WERI-Rb-1 (cell line): ENCODE measurements at regions not wholly inside any gene's neighbourhood (a gene's known extent, or its start where the extent isn't known, plus 50 kb on each side); places are given as distances from the start of the nearest gene placed in this dataset.

ENCODE experiments used
- DNase-seq: peaks from one replicate; pipeline ENCODE4 v3.0.0-alpha.2; 2020
- H3K27ac ChIP-seq: fragments of 250-450 bp; sonication (Bioruptor Pico); 2 replicates; pipeline ENCODE4 v1.5.1; 2020; ENCODE audit warnings: mild to moderate bottlenecking, moderate library complexity
- H3K27me3 ChIP-seq: fragments of 250-450 bp; sonication (Bioruptor Pico); 2 replicates; pipeline ENCODE4 v1.5.1; 2021; ENCODE audit warnings: mild to moderate bottlenecking, low read depth, moderate library complexity; ENCODE audit not compliant: insufficient read depth, severe bottlenecking
- H3K36me3 ChIP-seq: fragments of 250-450 bp; sonication (Bioruptor Pico); 2 replicates; pipeline ENCODE4 v1.5.1; 2020; ENCODE audit warnings: mild to moderate bottlenecking, moderate library complexity
- H3K4me3 ChIP-seq: 2 replicates; pipeline ENCODE4 v1.5.1; 2011; ENCODE audit warnings: low read depth, mild to moderate bottlenecking, control low read depth, low read length
- H3K9me3 ChIP-seq: fragments of 250-450 bp; sonication (Bioruptor Pico); 2 replicates; pipeline ENCODE4 v1.5.1; 2021; ENCODE audit warnings: mild to moderate bottlenecking, moderate library complexity; ENCODE audit not compliant: severe bottlenecking
- TF ChIP-seq, protein P1 (sequence below): IDR thresholded peaks from 2 replicates; pipeline ENCODE4 v1.5.1; 2011; ENCODE audit warnings: low read depth, mild to moderate bottlenecking, control low read depth, inconsistent platforms, low read length

DNA sequence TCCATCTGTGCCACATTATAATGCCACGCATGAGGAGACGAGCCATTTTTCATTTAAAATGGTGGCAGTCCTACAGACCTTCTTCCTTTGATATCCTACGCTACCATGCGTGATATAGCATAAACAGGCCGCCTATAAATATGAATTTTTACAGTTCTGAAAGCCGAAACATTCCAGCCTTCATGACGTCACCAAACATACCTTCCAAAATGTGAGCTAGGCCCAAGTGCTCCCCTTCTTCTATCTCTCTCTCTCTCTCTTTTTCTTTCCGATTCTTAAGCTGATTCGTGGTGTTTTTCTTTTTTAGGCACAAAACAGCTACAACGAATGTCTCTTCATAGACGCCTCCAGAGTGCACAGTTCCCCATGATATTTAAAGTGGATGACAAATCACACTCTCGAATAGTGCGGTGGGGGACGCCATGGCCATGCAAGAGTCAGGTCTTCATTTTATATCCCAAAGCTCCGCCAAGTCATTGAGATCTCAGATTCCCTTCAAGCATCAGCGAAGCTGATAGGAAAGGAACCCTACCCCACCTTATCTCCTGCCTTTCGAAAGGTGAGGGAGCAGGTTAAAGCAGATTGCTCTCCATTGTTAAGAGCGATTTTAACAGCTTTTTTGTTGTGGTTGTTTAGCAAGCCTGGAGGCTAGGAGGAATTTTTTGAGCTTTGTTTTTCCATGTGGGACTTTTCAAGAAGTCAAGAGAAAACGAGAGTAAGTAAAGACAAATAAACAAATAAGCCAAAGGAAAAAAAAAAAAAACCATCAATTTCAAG, 436.3 kb downstream of the CMPK2 start:
- TF ChIP-seq, protein P1, sequence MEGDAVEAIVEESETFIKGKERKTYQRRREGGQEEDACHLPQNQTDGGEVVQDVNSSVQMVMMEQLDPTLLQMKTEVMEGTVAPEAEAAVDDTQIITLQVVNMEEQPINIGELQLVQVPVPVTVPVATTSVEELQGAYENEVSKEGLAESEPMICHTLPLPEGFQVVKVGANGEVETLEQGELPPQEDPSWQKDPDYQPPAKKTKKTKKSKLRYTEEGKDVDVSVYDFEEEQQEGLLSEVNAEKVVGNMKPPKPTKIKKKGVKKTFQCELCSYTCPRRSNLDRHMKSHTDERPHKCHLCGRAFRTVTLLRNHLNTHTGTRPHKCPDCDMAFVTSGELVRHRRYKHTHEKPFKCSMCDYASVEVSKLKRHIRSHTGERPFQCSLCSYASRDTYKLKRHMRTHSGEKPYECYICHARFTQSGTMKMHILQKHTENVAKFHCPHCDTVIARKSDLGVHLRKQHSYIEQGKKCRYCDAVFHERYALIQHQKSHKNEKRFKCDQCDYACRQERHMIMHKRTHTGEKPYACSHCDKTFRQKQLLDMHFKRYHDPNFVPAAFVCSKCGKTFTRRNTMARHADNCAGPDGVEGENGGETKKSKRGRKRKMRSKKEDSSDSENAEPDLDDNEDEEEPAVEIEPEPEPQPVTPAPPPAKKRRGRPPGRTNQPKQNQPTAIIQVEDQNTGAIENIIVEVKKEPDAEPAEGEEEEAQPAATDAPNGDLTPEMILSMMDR, result no peak
- no peaks in the 10 kb centered on the region for H3K36me3 ChIP-seq
- no peak for DNase-seq
- no peak overlapping the region for H3K27ac ChIP-seq
- H3K27me3 ChIP-seq, result no peaks in the 10 kb centered on the region
- no peak overlapping the region for H3K4me3 ChIP-seq
- peaks cover 2% of the 10 kb centered on the region for H3K9me3 ChIP-seq

DNA sequence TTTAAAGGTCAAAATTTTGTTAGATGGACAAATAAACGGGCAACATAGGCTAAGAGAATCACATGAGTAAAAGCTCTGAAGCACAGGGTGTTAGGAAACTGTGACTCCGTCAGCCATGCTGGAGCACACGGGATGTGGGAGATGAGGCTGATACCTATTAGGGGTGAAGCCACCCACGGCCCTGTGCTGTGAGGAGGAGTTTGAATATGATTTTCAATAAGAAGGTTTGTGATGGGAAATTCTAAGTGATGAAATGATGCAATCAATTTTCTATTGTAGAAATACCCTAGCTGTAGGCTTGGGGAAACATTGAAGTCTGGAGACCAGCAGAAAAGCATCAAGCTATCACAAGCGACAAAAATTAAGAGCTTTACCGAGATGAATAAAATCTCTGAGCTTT, 431.3 kb downstream of the CMPK2 start:
- H3K27me3 ChIP-seq, result no peaks in the 10 kb centered on the region
- TF ChIP-seq, protein P1, result no peak
- H3K36me3 ChIP-seq, result no peaks in the 10 kb centered on the region
- H3K4me3 ChIP-seq, result no peak overlapping the region
- no peak overlapping the region for H3K27ac ChIP-seq
- H3K9me3 ChIP-seq, result peaks cover 2% of the 10 kb centered on the region
- DNase-seq, result no peak

DNA sequence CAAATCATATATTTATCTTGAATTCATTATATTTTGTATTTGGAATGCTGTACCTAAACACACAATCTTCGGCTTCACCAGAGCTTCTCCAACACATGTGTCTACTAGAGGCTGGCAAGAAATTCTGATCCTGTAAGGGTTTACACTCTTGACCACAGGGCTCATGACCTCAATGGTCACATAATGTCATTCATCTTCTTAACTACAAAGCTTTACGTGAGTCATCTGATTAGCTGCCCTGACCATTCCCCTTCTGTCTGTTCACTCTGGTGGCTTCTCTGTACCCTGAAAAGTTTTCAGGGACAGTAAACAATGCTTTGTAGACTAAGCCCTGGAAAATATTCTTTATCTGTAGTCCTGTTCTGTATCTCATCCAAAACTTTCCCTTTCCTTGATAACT, 423.9 kb downstream of the CMPK2 start:
- Histone ChIP-seq H3K9me3 (no peaks in the 10 kb centered on the region), H3K27ac (peak overlapping the region; percentile 86), H3K27me3 (no peaks in the 10 kb centered on the region), H3K36me3 (no peaks in the 10 kb centered on the region), H3K4me3 (no peak overlapping the region)
- TF ChIP-seq, protein P1, result no peak
- peak; percentile 56 for DNase-seq

DNA sequence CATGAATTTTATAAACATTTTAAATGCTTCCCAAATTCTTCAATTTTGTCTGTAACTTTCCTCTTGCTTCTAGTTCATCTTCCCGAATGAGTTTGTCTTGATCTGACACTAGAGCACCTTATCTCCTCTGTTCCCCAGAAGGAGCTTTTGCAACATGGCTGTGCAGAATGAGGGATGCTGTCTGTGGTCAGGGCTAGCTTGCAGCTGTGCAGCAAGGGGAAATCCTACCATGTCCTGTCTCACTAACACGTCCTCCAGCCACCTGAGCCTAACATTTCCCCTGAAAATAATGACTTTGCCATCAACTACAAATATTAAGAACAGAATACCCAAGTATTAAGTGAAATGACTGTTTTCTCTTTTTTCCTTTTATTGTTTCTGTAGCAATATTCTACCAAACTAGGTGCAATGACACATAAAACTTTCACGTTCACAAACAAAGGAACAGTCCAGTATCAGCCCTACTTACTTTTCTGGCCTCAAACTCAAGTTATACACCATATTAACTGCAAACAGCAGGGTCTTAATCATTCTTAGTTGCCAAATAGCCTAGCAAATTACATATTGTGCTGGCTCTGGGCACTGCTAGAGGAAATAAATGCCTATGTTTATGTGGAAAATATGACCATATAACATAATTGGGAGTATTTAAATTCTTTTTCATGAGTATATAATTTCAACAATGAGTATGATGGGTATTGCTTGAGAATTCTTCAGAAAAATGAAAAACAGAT, 423.3 kb downstream of the CMPK2 start:
- TF ChIP-seq, protein P1, result no peak
- DNase-seq, result no peak

DNA sequence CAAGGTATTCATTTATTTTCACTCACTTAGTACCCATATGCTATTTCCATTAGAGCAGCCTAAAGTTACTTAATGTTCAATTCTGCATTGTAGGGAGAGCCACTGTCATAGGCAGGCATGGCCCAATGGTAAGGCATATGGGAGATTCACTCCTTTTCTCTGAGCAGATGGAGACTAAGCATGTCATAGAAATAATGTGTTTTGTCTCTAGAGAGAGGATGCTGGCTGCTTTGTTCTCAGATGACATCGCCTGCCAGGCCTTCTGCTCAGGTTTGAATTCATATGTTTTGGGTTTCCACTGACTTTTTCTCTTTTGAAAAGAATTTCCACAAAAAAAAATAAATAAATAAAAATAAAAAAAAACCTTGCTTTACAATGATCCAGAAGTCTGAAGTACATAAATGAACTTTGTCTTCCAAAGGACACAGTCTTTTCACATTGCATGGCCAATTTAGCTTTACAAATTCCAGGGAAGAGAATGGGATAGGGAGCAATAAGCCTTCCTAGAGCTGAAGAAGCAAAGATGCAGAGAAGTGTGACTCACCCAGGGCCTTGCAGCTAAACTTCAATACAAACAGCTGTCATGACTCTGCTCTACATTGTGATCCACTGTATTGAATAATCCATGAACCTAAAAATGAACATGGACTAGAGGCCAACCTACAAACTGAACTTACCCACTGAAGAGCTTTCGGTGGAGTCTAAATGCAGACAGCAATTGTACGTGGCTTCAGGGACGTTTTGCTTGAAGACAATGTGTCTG, 422.5 kb downstream of the CMPK2 start:
- no peak overlapping the region for H3K4me3 ChIP-seq
- H3K36me3 ChIP-seq, result no peaks in the 10 kb centered on the region
- TF ChIP-seq, protein P1, result no peak
- DNase-seq, result peak; percentile 56
- H3K27me3 ChIP-seq, result no peaks in the 10 kb centered on the region
- H3K9me3 ChIP-seq, result no peaks in the 10 kb centered on the region
- H3K27ac ChIP-seq, result peak overlapping the region; percentile 86

More for the DNA sequence above, 423.3 kb downstream of the CMPK2 start:
- H3K9me3 ChIP-seq, result no peaks in the 10 kb centered on the region
- no peaks in the 10 kb centered on the region for H3K36me3 ChIP-seq
- no peak overlapping the region for H3K4me3 ChIP-seq
- H3K27me3 ChIP-seq, result no peaks in the 10 kb centered on the region
- H3K27ac ChIP-seq, result peak overlapping the region; percentile 86
